COLO668 (cell line): ENCODE measurements at regions not wholly inside any gene's neighbourhood (a gene's known extent, or its start where the extent isn't known, plus 50 kb on each side); places are given as distances from the start of the nearest gene placed in this dataset.

Experiments
- DNase-seq: peaks from one replicate; lab custom pipeline; 2025; ENCODE audit not compliant: unreplicated experiment; lab: John Stamatoyannopoulos, UW

GRCh38 chr2:158905341-158905740 lies 63.1 kb upstream of the TANC1 start:
- no peak for DNase-seq

- no peak for DNase-seq
Observed at GRCh38 chr2:158905784-158906183, 62.7 kb upstream of the TANC1 start.

- DNase-seq, result no peak
Observed at GRCh38 chr2:158907926-158908456, 60.4 kb upstream of the TANC1 start.

GRCh38 chr2:158912112-158912511 lies 56.3 kb upstream of the TANC1 start:
- DNase-seq, result no peak

GRCh38 chr2:158912765-158913164 lies 55.7 kb upstream of the TANC1 start:
- no peak for DNase-seq

- no peak for DNase-seq
Observed at GRCh38 chr2:158914066-158914465, 54.4 kb upstream of the TANC1 start.

GRCh38 chr2:158914731-158915130 lies 53.7 kb upstream of the TANC1 start:
- no peak for DNase-seq

GRCh38 chr2:158917121-158917520 lies 51.3 kb upstream of the TANC1 start:
- DNase-seq, result no peak

GRCh38 chr2:158918452-158918851 lies 50.0 kb upstream of the TANC1 start:
- DNase-seq, result no peak
